GM19397 (cell line): ENCODE measurements at regions not wholly inside any gene's neighbourhood (a gene's known extent, or its start where the extent isn't known, plus 50 kb on each side); places are given as distances from the start of the nearest gene placed in this dataset.
A peak's percentile ranks its signal among the peaks of the same experiment; 100 is the strongest.

ENCODE experiments used
- ATAC-seq: cut with Tn5 transposase; IDR thresholded peaks from one replicate; pipeline ENCODE4 v1.9.1; 2021; ENCODE audit warnings: mild to moderate bottlenecking, moderate library complexity; ENCODE audit not compliant: unreplicated experiment

DNA sequence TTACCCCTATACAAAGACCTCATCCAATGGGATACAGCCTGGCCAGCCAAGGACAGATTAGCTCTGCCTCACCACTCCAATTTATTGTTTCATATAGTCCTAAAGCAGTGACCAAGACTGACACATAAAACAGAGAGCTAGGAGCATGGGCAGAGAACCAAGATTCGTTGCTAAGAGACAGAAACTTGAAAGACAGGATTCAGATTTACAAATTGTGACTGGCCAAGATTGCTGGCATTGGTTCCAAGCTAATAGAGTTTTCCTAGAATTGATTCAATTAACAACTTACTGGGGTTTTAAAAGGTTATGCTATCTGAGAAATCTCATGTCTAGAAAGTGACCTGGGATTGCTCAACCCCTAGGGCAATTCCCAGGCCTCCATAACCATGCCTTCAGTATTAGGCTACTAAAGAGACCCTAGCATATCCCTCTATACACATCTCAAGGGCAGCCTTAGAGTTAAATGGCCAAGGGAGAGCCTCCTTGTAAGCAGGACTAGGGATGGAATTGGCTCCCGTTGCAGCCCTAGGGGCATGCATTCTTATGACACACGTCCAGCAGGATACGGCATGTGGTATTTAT is 75.6 kb downstream of the ICOS start:
- ATAC-seq, result no peak

DNA sequence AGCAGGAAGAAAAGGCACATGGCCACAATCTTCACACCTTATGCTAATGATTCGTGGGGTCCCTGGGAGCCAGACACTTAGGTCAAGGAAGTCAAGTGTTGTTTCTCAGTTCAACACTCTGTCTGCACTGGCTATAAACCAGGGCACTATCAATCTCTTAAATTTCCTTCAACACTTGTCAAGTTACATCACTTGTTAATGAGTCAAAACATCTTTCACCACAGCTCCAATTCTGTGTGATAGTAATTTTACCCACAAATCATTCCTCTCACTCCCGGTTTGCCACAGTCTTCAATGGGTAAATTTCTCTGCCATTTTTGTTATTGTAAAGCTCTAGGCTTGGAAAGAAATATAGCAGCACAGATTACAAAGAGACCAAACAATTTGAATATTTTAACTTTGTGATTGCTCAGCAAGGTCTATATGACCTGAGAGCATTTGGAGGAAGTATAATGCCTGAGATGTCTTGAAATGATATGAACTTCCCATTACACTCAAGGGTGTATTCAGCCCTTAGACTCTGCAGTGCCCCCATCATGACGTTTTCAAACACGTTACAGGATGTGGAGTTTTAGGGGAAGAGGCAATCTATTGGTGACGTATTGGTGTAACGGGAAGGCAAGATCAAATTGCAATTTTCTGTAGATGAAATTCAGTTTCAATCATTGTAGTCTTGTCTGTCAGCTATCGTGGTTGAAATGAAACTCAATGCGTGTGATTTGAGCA is 78.7 kb downstream of the ICOS start:
- no peak for ATAC-seq

DNA sequence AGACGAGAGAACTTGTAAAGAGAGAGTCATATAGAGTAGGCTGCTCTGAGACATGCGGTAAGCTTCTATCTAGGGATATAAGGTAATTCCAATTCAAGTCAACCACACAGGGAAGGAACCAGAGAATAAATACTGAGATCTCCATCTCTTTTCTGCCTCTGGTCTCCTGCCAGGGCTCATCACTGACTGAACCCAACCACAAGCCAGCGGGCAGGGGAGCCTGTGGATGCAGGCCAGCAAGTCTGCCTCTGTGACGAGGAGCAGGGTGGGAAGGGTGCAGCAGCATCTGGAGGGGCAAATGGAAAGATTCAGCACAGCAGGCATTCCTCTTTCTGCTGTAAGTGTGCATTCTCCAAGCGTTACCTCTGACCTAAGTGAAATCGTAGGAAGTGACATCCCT is 82.2 kb downstream of the ICOS start:
- no peak for ATAC-seq

DNA sequence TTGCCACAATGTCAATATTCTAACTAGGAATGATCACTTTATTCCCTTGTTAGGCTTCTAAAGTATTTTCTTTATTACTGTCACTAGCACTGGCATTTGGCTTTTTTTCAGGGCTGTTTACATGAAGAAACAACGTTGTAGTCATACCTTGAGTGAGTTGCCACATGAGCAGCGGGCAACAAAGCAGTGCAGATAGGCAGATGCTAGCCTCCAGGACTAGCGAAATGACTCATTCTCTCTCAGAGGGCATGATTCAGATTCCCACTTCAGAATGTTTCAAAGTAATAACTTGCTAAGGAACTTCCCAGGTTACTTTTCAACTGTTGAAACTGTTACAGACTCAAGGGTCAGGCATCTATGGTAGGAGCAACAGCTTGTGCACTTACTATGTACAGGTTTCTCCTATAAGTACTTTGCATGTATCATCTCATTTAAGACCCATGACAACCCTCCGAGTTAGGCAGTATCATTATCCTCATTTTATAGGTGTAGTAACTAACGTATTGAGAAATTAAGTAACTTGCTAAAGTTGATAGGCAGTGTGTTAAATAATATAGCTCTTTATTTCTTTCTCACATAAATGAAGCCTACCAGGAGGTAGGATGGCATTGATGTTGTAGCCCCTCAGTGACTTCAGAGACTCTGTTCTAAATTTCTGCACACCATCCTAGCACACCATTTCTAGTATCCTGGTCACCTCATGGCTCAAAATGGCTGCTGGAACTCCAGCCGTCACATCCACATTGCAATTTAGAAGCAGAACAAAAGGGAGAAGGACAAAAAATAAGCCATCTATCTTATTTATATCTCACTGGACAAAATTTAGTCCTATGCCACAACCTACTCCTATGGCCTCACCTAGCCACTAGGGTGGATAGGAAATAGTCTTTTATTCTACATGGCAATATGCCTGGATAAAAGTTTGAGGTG is 83.3 kb downstream of the ICOS start:
- ATAC-seq, result no peak

DNA sequence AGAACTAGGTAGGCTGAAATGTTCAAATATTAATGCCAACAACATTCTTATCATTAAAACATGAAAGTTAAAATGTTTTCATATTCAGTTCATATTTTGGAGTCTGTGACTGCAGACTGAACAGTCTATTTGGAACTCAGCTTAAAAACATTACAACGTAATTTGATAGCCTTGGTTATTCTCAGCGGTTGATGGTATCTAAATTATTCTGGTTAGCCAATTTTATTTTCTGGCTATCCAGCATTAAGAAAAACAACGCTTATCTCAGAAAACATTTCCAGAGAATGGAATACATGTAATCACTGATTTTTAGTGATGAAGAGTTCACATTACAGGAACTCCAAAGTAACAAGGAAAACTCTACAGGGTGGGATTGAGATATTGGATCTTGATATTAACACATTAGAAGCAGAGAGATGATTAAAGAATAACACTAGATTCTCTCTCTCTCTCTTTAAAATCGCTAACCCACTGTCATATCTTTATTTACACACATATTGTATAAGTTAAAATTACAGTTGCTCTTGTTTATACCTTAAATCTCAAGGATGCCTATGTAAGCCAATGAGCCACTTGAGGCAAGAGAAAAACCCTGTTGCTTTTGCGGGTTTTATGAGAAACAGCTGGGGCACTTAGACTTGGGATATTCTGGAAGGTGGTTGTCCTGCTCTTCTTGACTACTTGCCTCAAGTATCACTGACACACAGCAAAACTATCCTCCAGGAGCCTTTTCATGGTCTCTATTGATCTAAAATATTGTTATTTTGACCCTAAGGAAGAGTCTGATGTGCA is 84.9 kb downstream of the ICOS start:
- no peak for ATAC-seq

DNA sequence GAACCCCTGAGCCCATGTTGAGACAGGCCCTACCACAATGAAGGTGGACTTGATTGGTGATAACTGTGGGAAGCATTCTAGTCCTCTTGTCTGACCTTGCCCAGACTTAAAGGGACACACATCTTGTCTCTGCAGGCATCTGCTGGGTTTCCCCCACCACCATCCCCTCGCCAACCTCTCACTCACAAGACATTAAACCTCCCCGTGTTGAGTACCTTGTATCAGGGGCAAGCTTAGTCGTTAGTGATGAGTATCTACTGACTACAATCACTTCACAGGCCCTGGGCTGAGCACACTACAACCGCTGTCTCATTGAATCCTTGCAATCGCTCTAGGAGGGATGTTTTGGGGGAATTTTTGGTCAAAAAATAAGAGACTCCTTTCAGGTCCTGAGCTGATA is 86.0 kb downstream of the ICOS start:
- ATAC-seq, result no peak

DNA sequence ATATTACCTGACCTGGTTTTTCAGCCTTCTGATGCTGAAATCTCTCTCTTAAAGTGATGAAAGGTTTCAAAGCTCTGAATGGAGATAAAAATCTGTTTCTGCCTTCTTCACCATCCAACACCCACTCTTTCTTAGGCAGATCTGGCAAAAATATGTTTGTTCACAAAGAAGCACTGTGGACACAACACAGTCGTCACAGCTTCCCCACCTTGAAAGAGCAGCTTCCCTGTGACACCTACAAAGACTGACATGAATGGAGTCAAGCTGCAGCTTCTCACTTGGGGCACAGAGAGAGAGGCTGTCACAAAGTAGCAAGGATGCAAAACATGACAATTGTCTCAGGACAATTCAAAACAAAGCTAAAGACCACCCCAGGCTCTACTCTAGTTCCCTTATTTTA is 86.5 kb downstream of the ICOS start:
- no peak for ATAC-seq

DNA sequence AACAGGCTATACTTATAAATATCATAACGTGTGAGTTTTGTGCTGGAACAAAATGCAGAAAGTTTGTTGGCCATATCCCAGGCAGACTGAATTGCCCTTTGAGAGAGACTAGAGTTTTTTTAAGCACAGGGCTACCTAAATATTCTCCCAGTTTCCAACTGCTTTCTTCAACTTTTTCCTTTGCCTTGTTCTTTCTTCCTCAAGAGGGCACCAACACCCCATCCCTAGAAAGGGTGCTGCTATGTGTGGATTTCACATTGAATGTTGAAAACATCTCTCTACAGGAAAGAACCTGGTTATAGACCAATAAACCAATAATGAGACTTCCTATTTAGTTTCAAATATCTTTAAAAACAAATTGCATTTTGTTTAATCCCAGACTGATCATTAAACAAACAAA is 87.9 kb downstream of the ICOS start:
- no peak for ATAC-seq

DNA sequence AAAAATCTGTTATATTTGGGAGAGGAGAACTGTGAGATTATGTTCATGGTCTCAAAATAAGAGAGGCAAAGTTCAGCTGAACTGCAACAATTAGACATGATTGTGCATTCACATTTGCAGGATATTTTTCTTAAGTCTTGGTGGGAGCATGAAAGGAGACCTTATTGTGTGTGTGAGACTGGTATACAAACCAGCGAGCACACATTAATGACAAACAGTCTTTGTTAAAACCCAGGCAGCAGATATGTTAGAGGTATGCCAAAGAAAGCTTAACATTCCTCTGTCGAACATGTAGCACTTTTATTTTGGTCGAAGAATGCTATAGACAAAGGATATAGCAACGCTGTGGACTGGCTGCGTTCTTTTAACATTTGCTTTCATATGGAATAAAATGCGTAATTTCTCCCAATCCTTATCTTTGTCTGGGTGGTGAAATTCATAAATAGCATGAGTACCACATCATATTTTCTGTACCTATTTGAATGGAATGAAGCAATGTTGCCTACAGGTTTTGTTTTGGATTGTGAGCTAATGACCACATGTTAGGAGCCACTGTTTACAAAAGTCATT is 88.4 kb downstream of the ICOS start:
- ATAC-seq, result no peak

DNA sequence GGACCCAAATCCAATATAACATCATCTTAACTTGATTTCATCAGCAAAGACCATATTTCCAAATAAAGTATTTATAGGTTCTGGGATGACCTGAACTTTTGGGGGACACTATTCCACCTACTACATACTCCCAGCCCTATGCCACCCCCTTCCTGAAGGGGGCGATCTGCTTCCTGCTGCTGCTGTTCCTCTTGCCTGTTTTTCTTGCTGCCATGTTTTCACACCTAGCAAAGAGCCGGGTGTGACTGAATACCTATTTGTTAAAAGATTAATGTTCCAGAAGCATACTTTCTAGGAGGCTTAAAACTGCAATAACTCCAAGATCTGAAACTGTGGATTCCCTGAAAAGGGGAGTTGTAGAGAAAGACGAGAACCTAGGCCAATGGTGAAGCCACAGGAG is 89.7 kb downstream of the ICOS start:
- no peak for ATAC-seq

DNA sequence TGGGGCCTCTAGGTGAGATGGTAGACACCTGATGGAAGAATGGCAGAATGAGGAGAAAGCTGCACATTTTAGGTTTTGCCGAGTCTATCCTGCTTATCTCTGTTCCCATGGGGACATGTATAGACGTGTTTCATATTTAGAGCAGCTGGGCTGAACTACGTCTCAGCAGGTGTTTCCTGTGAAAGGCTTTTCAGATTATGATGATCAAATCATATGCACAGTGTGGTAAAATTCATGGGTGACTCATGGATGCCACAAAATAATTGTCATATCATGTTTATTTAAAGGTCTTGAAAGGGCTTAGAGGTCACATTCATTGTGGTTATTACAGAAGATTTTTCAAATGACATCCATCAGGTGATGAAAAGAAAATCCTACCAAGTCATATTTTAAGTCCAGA is 90.5 kb downstream of the ICOS start:
- ATAC-seq, result peak; percentile 86

DNA sequence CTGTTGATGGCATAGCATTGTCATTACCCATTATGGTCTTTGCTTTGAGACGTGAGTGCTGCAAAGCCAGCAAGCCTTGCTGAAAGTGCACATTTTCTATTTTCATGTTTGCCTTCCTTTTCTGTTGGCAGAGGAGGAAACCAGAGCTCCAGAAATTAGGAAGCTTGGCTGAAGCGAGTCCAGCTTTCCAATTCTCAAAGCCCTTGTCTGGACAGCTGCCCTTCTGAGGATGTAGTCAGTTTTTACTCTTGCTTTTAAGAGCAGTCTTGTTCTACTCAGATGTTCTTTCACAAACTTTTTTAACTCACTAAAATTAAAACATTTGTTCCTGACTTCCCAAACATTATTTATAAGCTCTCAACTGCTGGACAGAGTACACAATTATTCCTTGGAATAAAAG is 93.8 kb downstream of the ICOS start:
- no peak for ATAC-seq

DNA sequence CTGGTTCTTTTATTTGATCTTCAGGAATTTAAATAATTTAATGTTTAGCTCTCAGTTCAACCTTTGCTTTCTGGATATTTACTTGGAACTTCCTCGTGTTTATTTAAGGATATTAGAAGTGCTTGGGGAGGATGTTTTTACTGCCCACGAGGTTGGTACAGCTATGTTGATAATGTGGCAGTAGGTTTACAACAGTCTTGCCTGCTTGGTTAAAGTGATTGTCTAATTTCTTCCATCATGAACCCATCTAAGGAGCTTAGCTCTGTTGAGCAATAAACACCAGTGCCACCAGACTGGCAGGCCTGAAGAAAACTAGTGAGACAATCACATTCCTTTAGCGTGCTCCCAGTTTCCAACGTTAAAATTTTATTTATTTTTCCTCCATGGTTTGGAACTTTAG is 94.5 kb downstream of the ICOS start:
- ATAC-seq, result no peak

DNA sequence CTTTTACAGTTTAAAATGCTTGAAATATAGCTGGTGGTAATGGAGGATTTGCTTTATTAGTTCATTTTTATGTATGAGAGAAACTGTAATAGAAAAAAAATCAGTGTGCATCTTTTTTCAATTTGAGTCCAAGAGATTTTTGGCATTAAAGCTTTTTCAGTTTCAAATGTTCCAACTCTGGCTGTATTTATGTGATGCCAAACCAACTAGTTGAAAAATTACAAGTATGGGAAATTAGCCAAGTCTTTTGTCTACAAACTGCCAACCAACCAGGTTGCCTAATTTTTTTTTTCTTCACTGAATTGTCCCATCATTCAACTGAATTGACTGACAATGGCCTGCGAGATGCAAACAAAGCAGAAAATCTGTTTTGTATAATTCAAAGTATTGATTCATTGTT is 95.7 kb downstream of the ICOS start:
- no peak for ATAC-seq

DNA sequence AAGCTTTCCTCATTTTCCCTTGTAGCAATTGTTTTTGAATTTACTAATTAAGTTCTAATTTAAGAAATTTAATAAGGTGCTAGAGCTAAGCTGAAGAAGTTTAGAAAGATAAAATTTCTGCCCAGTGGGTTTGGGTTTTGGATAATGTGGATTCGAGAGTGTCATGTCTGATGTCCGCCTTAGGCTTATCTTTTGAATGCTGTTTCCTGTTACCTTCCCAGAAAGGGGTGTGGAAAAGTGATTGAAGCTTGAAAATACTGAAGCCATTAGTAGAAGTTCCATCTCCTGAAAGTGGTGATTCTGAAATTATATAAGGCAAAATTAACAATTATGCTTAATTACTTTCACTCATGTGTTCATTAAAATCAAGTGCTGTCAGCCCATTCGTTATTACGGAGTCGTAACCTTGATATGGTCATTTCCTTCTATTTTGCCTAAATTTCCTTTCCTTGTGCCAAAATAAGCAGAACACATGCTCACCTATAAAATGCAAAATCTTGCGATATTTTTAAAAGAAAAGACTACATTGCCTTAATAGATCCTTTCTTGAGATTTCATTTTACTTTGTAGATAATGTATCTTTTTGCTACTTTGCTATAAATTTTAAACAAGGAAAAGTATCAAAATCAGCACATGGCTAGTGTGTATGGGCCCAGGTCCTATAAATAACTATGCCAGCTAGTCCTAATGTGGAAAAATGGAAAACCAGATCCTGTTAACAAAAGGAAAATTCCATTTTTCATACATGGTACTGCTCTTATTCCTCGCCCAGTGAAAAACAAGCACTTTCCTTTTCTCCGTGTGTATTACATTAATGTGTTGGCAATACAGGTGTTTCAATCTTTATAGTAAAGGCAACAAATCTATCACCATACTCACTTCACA is 97.3 kb downstream of the ICOS start:
- ATAC-seq, result no peak

DNA sequence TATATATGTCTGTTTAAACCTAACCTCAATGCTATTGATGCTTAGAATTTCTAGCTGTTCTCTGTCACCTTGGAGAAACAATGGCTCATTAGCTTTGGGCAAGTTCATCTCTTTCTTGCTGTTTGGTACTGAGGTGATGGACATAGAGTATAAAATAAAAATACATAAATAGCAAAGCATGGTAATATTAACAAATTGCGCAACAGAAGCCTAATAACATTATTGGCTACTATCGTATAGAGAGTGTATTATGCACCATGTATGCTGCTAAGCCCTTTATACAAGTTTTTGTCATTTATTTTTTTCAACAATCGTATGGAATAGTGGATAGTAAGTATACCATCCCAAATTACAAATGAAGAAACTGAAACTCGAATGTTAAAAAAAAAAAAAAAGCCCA is 100.1 kb downstream of the ICOS start:
- ATAC-seq, result no peak

DNA sequence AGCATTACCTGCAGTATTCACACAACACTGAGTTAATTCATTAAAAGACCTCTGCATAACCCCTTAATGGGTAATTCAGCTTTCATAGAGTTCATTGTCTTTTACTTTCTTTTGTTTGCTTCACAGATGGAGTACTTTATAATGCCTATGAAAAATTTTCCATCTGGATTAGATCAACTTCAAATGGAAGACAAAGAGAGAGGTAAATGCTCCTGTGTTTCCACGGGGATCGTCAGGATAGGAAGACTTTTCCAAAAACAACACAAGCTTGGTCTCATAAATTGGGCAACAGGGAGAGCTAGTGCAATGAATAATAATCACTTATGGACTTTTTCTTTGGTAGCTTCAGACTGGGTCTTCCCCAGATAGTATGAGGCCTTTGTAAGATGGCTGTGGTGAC is 100.7 kb downstream of the ICOS start:
- ATAC-seq, result no peak

DNA sequence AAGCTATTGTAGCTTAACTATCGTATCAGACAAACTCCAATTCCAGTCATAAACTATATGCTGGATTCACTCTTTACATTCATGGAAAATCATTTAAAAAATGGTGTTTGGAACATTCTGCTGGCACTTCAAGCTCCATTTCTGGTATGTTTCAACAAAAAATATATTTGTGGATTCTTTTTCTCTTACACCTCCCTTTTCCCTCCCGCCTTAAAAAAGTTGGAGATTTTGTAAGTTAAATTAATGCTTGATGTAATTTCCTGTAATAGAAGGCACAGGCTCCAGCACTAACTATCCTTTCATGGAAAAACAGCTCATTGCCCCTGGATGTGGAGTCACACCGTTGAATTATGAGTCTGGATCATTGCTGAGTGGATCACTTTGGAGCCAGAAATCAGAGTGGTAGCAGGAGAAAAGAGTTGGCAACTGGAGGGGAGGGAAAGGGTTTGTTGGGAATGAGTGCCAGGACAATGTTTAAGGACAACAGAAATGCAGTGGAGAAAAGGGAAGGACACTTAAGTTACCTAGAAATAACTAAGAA is 102.8 kb downstream of the ICOS start:
- ATAC-seq, result no peak

DNA sequence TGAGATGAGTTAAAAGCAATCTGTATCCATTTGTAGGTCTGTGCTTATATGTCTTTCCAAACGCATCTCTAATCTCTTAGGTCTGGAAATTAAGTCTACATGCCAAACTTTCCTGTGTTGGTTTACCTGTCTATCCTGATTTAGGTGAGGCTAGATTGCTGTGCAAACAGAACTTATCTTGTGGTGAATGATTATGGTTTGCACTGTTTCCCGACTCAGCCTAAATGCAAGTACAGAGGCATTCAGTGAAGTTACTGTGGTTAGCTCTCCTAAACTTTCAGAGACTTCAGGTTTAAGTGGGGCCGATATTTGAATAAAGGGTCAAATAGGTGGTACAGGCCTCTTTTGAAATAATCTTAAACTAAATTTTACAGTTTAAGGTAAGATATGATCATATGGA is 103.5 kb downstream of the ICOS start:
- no peak for ATAC-seq

DNA sequence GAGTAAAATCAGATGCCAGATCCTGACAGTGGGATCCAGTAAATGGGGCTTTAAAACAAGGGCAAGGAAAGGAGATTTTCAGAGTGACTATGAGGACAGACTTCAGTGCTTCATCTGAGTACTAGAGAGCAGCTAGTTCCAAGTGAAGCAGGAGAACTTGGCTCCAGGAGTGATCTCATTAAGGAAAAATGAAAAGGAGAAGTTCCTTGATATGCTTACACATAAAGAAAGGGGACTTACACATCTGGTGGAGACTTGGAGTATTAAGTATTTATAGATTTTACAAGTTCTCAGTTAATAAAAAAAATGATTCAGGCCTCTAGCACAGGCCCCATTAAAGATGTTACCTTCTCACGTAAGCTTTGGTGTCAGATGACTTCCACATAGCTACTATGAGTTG is 105.8 kb downstream of the ICOS start:
- no peak for ATAC-seq
